Stomach (tissue), 4 donors: ENCODE measurements at regions not wholly inside any gene's neighbourhood (a gene's known extent, or its start where the extent isn't known, plus 50 kb on each side); places are given as distances from the start of the nearest gene placed in this dataset.

Source experiments
- POLR2A ChIP-seq, 4 donors: fragments of 450-650 bp; IDR thresholded peaks; one replicate each; pipeline ENCODE4 v1.6.1; 2016; ENCODE audit warnings: antibody characterized with exemption in 4 of 4, control low read depth in 2 of 4, mild to moderate bottlenecking in 1 of 4, moderate library complexity in 1 of 4
- POLR2AphosphoS5 ChIP-seq, 3 donors: sonication (generic); formaldehyde crosslinking; IDR thresholded peaks; one replicate each; pipeline ENCODE4 v1.6.1; 2016; ENCODE audit warnings: antibody characterized with exemption in 3 of 3
- TF ChIP-seq, protein P1 (sequence below), 7 experiments: fragments of 450-650 bp in 4 of 7; fragments of 200-600 bp in 3 of 7; sonication (generic) in 3 of 7; IDR thresholded peaks; one replicate each; pipeline ENCODE4 v1.5.1; 2016 to 2019; ENCODE audit warnings: antibody characterized with exemption in 7 of 7, control low read depth in 2 of 7, mild to moderate bottlenecking in 1 of 7

DNA sequence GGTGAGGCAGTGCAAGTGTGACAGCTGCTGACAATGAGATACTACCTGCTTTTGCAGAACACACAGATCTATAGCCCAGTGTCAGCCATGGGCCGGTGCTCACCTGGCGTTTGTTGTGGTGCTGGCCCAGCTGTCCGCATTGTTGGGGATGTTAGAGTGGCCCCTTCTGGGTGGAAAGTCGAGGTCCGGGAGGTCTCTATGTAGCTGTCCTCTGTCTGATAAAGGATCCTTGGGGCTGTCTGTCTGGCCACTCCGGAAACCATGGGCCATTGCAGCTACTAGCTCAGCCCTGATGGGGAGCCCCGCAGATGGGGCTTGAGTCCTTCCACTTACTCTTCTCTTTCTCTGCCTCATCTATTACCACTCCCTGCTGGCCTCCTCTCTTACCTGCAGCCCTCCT is 181.5 kb upstream of the TSHZ3 start:
- TF ChIP-seq, protein P1, sequence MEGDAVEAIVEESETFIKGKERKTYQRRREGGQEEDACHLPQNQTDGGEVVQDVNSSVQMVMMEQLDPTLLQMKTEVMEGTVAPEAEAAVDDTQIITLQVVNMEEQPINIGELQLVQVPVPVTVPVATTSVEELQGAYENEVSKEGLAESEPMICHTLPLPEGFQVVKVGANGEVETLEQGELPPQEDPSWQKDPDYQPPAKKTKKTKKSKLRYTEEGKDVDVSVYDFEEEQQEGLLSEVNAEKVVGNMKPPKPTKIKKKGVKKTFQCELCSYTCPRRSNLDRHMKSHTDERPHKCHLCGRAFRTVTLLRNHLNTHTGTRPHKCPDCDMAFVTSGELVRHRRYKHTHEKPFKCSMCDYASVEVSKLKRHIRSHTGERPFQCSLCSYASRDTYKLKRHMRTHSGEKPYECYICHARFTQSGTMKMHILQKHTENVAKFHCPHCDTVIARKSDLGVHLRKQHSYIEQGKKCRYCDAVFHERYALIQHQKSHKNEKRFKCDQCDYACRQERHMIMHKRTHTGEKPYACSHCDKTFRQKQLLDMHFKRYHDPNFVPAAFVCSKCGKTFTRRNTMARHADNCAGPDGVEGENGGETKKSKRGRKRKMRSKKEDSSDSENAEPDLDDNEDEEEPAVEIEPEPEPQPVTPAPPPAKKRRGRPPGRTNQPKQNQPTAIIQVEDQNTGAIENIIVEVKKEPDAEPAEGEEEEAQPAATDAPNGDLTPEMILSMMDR (IDR thresholded peaks at IDR 0.05) = no peak
- TF ChIP-seq POLR2A (IDR thresholded peaks at IDR 0.05) (no peak), POLR2AphosphoS5 (IDR thresholded peaks at IDR 0.05) (no peak)
